ENCODE measurements at regions not wholly inside any gene's neighbourhood (a gene's known extent, or its start where the extent isn't known, plus 50 kb on each side); places are given as distances from the start of the nearest gene placed in this dataset.

DNA sequence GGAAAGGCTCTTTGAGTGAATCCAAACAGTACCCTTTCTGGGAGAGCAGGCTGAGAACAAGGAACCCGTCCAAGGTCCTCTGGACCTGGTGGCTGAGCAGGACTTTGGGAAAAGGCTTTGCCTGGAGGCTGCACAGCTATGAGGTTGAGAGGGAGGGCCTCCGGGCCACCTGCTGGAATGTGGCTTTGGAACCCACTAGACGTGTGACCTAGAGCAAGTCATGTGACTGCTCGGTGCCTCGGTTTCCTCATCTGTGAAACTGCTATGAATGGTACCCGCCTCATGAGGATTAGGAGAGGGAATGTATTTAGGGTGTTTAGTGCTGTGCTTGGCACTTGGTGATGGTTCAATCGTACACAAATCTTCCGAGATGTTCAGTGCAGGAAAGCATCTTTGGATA, 50.4 kb downstream of the HAPSTR1 start:
- no peak for TF ChIP-seq GATA3 (IDR thresholded peaks at IDR 0.05; ENCODE audit: low read depth, low read length)
- no peak for TF ChIP-seq GATA2 (IDR thresholded peaks at IDR 0.05; ENCODE audit: low read depth, low read length)

DNA sequence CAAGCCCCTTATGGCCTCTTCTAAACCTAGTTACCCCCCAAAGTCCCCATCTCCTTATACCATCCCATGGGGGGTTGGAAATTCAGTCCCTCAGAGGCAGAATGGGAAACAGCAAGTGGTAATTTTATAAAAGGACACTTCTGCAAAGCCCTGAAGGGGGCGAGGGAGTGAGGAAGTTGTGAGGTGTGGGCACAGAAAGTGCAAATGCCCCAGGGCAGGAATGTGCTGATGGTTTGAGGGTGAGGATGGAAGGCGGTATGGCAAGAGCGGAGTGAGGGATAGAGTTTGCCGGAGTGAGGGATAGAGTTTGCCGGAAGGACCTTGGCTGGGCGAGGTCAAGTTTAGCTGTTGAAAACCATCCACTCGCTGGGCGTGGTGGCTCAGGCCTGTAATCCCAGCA, 52.7 kb downstream of the HAPSTR1 start:
- no peak for TF ChIP-seq GATA3 (IDR thresholded peaks at IDR 0.05; ENCODE audit: low read depth, low read length)
- TF ChIP-seq GATA2 (IDR thresholded peaks at IDR 0.05; ENCODE audit: low read depth, low read length) = no peak

DNA sequence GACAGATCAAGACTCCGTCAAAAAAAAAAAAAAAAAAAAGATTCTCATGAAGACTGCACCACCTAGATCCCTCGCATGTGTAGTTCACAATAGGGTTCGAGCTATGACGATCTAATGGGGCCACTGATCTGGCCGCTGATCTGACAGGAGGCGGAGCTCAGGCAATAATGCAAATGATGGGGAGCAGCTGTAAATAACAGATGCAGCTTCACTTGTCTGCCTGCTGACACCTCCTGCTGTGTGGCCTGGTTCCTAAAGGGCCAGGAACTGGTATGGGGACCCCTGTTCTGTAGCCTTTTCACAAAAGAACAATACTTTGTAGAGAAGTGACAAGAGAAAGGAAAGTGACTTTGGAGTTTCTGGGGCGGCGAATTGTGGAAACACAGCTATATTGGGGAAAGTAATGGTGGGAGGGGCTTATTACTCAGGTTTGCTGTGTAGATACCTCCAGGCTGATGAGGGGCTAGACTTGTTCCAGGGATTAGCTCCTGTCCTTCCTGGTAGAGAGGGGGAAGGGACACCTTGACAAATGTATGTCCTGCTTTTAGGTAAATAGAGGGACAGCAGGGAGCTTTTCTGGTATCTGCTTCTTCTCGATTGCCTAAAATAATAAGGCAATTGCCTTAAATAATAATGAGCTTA, 57.1 kb downstream of the HAPSTR1 start:
- TF ChIP-seq GATA2 (IDR thresholded peaks at IDR 0.05; ENCODE audit: low read depth, low read length) (no peak), GATA3 (IDR thresholded peaks at IDR 0.05; ENCODE audit: low read depth, low read length) (no peak)

DNA sequence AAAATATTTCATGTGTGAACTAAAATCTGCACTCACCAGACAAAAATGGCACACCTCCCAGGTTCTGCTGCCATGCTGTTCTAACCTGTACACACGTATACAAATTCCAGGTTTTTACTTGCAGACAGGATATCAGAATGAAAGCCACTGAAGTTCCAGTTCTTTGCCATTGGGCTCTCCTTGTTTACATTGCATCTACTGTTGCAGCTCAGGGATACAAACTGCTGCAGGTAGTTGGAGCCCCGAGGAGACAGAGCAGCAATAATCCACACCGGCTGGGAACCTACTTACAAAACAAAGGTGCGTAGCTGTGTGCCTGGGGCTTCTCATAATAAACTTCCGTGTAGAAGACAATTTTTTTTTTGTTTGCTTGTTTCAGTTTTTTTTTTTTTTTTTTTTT, 59.6 kb downstream of the HAPSTR1 start:
- TF ChIP-seq GATA2 (IDR thresholded peaks at IDR 0.05; ENCODE audit: low read depth, low read length) (no peak), GATA3 (IDR thresholded peaks at IDR 0.05; ENCODE audit: low read depth, low read length) (no peak)

DNA sequence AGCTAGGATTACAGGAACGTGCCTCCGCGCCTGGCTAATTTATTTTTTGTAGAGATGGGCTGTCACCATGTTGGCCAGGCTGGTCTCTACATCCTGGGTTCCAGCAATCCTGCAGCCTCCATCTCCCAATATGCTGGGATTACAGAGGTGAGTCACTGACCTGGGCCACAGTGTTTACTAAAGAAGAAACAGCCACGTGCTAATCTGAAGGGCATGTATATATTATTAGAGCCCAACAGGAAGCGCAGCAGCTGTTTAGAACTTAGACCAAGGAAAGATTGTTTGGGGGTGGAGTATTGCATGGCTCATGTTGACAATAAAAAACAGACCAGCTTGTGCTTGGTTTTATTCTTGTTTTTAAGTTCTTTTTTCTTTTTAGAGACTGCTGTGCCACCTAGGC, 60.2 kb downstream of the HAPSTR1 start:
- TF ChIP-seq GATA2 (IDR thresholded peaks at IDR 0.05; ENCODE audit: low read depth, low read length) = no peak
- TF ChIP-seq GATA3 (IDR thresholded peaks at IDR 0.05; ENCODE audit: low read depth, low read length) = no peak

DNA sequence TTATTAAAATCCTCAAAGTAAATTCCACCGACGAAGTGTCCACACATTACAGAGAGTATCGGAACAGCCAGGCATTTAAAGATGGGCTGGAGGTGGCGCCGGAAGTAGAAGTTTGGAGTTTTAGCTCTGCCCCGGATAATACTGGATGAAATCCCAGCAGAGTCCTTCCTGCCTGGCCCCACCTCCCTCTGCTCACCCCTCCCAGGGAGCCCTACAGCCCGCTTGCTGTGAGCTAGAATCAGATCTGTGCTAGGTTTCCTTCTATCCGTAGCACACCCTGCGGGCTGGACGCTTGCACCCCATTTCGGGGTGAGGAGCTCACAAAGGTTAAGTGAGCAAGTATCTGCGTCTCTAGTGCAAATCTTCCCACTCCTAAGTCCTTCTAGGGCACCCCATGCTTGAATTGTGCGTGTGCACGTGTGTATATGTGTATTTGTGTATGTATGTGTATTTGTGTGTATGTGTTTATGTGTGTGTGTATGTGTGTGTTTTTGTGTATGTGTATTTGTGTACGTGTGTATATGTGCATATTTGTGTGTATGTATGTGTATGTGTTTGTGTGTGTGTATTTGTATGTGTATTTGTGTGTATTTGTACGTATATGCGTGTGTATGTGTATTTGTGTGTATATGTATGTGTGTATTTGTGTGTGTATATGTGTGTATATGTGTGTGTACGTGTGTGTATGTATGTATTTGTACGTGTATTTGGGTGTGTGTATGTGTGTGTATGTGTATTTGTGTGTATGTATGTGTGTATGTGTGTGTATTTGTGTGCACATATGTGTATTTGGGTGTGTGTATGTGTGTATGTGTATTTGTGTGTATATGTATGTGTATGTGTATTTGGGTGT, 61.4 kb downstream of the HAPSTR1 start:
- TF ChIP-seq GATA2 (IDR thresholded peaks at IDR 0.05; ENCODE audit: low read depth, low read length) (no peak), GATA3 (IDR thresholded peaks at IDR 0.05; ENCODE audit: low read depth, low read length) (no peak)

DNA sequence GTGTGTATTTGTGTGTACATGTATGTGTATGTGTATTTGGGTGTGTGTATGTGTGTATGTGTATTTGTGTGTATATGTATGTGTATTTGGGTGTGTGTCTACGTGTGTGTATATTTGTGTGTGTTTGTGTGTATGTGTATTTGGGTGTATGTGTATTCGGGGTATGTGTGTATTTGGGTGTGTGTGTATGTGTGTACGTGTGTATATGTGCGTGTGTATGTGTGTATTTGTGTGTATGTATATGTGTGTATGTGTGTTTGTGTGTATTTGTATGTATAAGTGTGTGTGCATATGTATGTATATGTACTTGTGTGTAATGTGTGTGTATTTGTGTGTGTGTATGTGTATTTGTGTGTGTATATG, 62.0 kb downstream of the HAPSTR1 start:
- TF ChIP-seq GATA3 (IDR thresholded peaks at IDR 0.05; ENCODE audit: low read depth, low read length) (no peak), GATA2 (IDR thresholded peaks at IDR 0.05; ENCODE audit: low read depth, low read length) (no peak)

DNA sequence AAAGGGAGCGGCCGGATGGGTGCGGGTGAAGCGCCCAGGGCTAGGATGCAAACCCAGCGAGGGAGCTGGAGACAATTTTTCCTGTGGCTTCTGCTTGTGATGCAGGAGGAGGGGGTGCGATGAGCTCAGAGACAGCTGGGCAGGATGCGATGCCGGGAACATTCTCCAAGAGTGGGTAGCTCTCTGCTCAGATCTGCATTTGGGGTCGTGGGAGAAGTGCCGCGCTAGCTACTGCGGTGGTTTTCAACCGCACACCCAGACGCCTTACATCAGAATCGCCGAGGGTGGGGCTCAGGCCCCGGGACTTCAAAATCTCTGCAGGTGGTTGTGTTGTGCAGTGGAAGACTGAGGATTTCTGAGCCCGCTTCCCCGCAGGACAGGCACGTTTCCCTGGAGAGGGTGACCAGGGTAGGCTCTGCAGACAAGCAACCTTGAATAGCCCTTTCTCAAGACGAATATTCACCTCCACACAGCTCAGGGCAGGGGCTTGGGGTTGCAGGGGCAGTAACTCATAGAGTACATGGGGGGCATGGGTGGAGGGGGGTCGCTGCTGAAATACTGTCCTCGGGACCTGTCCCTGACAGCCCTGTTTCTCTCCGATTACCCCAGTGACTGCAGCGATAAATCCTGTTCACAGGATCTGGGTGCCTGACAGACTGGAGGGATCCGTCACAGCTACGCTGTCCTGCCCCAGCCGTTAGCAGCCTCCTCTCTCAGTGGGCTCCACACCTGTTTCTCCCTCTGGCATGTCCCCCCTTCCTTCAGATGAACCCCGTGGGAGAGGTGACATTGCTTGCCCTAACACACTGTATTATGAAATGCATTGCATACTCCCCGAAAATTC, 63.3 kb downstream of the HAPSTR1 start:
- no peak for TF ChIP-seq GATA3 (IDR thresholded peaks at IDR 0.05; ENCODE audit: low read depth, low read length)
- no peak for TF ChIP-seq GATA2 (IDR thresholded peaks at IDR 0.05; ENCODE audit: low read depth, low read length)

DNA sequence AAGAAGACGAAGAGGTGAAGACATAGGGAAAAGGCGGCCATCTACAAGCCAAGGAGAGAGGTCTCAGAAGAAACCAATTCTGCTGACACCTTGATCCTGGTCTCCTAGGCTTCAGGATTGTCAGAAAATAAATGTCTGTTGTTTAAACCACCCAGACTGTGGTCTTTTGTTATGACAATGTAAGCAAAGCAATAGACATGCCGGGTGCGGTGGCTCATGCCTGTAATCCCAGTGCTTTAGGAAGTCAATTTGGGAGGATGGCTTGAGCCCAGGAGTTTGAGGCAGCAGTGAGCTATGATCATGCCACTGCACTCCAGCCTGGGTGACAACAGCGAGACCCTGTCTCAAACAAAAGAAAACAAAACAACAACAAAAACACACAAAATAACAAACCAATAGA, 64.4 kb downstream of the HAPSTR1 start:
- TF ChIP-seq GATA3 (IDR thresholded peaks at IDR 0.05; ENCODE audit: low read depth, low read length) (no peak), GATA2 (IDR thresholded peaks at IDR 0.05; ENCODE audit: low read depth, low read length) (no peak)

DNA sequence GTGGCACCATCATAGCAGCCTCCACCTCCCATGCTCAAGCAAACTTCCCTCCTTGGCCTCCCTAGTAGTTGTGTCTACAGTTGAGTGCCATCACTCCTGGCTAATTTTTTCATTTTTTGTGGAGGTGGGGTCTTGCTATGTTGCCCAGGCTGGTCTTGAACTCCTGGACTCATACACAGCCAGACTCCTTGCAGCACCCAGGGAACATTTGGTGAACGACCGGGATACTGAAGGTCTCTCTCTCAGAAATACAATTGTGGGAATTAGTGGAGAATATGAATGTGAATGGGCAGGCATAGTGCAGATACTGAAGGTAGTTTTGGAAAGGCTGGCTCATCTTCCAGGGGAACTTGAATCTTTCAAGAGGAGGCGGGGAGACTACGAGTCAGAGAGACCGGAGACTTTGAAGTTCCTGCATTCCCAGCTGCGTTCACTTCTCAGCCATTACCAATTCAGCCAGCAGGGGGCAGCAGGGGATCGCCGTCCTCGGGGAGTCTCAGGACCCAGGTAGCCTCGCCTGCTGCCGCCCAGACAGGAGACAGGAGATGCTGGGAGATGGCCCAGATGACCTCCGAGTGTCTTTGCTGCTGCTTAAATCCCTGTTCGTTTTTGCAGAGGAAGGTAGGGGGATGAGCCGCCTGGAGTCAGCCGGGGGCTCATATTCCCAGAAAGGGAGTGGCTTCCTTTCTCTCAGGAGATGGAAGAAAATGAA, 68.6 kb downstream of the HAPSTR1 start:
- no peak for TF ChIP-seq GATA3 (IDR thresholded peaks at IDR 0.05; ENCODE audit: low read depth, low read length)
- TF ChIP-seq GATA2 (IDR thresholded peaks at IDR 0.05; ENCODE audit: low read depth, low read length) = no peak

DNA sequence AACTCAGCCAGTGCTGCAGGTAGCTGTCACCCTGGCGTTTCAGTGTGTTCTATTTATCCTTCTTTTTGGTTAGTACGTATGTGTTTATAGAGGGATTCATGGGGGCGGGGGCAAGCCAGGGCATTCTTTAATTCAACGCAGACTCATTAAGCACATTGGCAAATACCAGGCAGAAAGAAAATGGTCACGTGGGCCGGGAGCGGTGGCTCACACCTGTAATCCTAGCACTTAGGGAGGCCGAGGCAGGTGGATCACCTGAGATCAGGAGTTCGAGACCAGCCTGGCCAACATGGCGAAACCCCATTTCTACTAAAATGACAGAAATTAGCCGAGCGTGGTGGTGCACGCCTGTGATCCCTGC, 69.1 kb downstream of the HAPSTR1 start:
- TF ChIP-seq GATA2 (IDR thresholded peaks at IDR 0.05; ENCODE audit: low read depth, low read length) (no peak), GATA3 (IDR thresholded peaks at IDR 0.05; ENCODE audit: low read depth, low read length) (no peak)

DNA sequence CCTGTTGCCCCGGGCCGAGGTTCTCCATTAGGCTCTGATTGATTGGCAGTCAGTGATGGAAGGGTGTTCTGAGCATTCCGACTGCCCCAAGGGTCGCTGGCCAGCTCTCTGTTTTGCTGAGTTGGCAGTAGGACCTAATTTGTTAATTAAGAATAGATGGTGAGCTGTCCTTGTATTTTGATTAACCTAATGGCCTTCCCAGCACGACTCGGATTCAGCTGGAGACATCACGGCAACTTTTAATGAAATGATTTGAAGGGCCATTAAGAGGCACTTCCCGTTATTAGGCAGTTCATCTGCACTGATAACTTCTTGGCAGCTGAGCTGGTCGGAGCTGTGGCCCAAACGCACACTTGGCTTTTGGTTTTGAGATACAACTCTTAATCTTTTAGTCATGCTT, 74.2 kb downstream of the HAPSTR1 start:
- TF ChIP-seq GATA3 (IDR thresholded peaks at IDR 0.05; ENCODE audit: low read depth, low read length) (no peak), GATA2 (IDR thresholded peaks at IDR 0.05; ENCODE audit: low read depth, low read length) (no peak)

DNA sequence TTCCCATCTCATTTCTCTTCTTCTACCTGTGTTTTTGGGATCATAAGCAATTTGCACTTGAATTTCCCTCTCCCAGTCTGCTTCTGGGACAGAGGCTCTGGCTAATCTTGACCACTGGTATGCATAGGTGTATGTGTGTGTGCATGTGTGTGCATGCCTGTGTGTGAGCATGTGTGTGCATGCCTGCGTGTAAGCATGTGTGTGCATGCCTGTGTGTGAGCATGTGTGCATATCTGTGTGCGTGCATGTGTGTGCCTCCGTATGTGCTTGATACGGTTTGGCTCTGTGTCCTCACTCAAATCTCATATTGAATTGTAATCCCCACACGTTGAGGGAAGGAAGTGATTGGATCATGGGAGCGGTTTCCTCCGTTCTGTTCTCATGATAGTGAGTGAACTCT, 77.7 kb downstream of the HAPSTR1 start:
- TF ChIP-seq GATA3 (IDR thresholded peaks at IDR 0.05; ENCODE audit: low read depth, low read length) (no peak), GATA2 (IDR thresholded peaks at IDR 0.05; ENCODE audit: low read depth, low read length) (no peak)

DNA sequence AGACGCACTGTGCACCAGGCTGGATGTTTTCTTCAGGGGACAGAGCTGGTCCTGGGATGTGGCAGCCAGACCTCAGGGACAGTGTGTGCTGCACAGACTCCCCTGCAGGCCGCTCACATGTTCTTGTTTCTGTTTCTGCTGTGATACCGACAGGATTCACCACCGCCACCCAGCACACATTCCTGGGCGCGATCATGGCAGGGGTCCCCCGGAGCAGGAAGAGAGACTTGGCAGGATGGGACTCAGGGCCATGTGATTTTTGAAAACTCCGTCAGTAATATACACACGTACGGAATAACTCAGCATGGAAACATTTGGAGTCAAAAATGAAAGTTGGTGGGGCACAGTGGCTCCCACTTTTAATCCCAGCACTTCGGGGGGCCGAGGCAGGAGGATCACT, 79.0 kb downstream of the HAPSTR1 start:
- TF ChIP-seq GATA3 (IDR thresholded peaks at IDR 0.05; ENCODE audit: low read depth, low read length) (no peak), GATA2 (IDR thresholded peaks at IDR 0.05; ENCODE audit: low read depth, low read length) (no peak)

Data from SH-SY5Y (cell line).